ENCODE measurements at regions not wholly inside any gene's neighbourhood (a gene's known extent, or its start where the extent isn't known, plus 50 kb on each side); places are given as distances from the start of the nearest gene placed in this dataset.

- no peaks in the 10 kb centered on the region for H3K36me3 ChIP-seq (ENCODE audit: control insufficient read depth, insufficient read depth, low read length)
- no peak for FAIRE-seq
- no peak overlapping the region for H3K4me2 ChIP-seq (ENCODE audit: insufficient read depth, low read length)
- no peaks in the 10 kb centered on the region for H3K4me1 ChIP-seq (replicated peaks in 1 of 2; ENCODE audit: control insufficient read depth in 2 of 2, insufficient read depth in 2 of 2, low read length in 2 of 2)
- ChIA-PET POLR2A (no interaction called here), CTCF (ENCODE audit: low intra/inter-chr PET ratio) (no interaction called here)
- H3K27ac ChIP-seq (ENCODE audit: extremely low read depth, low read depth, low read length): no peak overlapping the region
- WGBS (ENCODE audit: insufficient coverage, low coverage, missing lambda C conversion rate): 18% methylated on average over 1 of the region's 1 CpG
- in situ Hi-C loops (cut with MboI): no loop called here
- TF ChIP-seq ESRRA (IDR thresholded peaks at IDR 0.05; ENCODE audit: borderline replicate concordance, low read depth) (no peak), ASH1L (IDR thresholded peaks at IDR 0.05; ENCODE audit: borderline replicate concordance, low read depth, partially characterized antibody) (no peak), TFAP4 (CRISPR knock-in tag; IDR thresholded peaks at IDR 0.05; ENCODE audit: borderline replicate concordance) (no peak), GMEB1 (CRISPR knock-in tag; IDR thresholded peaks at IDR 0.05) (no peak), ZNF511 (CRISPR knock-in tag; IDR thresholded peaks at IDR 0.05) (no peak), FOXK2 (conservative IDR thresholded peaks at IDR 0.05 in 1 of 2, IDR thresholded peaks at IDR 0.05 in 1 of 2; ENCODE audit: low read depth in 2 of 2) (no peak)
- no peaks in the 10 kb centered on the region for H3K27me3 ChIP-seq (ENCODE audit: control insufficient read depth in 2 of 2, insufficient read depth in 2 of 2, low read length in 2 of 2)
- no peaks in the 10 kb centered on the region for H4K20me1 ChIP-seq (replicated peaks; ENCODE audit: control insufficient read depth, insufficient read depth, low read length)
- H3K9me3 ChIP-seq (replicated peaks; ENCODE audit: control insufficient read depth, insufficient read depth, low read depth, low read length): no peaks in the 10 kb centered on the region
- H3K79me2 ChIP-seq (ENCODE audit: control insufficient read depth, insufficient read depth, low read length): no peaks in the 10 kb centered on the region
- H2AFZ ChIP-seq (ENCODE audit: low read depth, low read length): no peak overlapping the region
- no peak overlapping the region for H3K9ac ChIP-seq (ENCODE audit: insufficient read depth in 1 of 2, low read depth in 2 of 2, low read length in 2 of 2)
- no peak for DNase-seq (ENCODE audit: extremely low read depth in 1 of 4, low spot score in 3 of 4)
- intact Hi-C loops (cut with micrococcal nuclease): no loop called here
- H3K9me1 ChIP-seq (ENCODE audit: control insufficient read depth, insufficient read depth, low read length): no peaks in the 10 kb centered on the region
- H3K4me3 ChIP-seq: no peak overlapping the region
- no peak for ATAC-seq
- BruUV-seq (replicated peaks): no TSS peak
These were observed 164.2 kb downstream of the NRIP1 start for GRCh38 chr21:14900611-14901010.

Data from K562 (cell line).